ENCODE measurements at regions not wholly inside any gene's neighbourhood (a gene's known extent, or its start where the extent isn't known, plus 50 kb on each side); places are given as distances from the start of the nearest gene placed in this dataset.

- TF ChIP-seq CTCF (CRISPR knock-in tag; IDR thresholded peaks at IDR 0.05) (no peak), ZNF138 (CRISPR knock-in tag; IDR thresholded peaks at IDR 0.05; ENCODE audit: low read depth) (no peak), ZBTB20 (CRISPR knock-in tag; IDR thresholded peaks at IDR 0.05; ENCODE audit: borderline replicate concordance, low read depth) (no peak), ZHX1 (CRISPR knock-in tag; IDR thresholded peaks at IDR 0.05; ENCODE audit: low read depth) (no peak), ATAD3A (CRISPR knock-in tag; IDR thresholded peaks at IDR 0.05) (no peak)
Measured at GRCh38 chrX:46168254-46168653, 377.0 kb downstream of the ZNF674 start.
